HEK293 (cell line): ENCODE measurements at regions not wholly inside any gene's neighbourhood (a gene's known extent, or its start where the extent isn't known, plus 50 kb on each side); places are given as distances from the start of the nearest gene placed in this dataset.
A peak's percentile ranks its signal among the peaks of the same experiment; 100 is the strongest.

Source experiments
- CTCF ChIA-PET: fragments of 350-600 bp; formaldehyde crosslinking; extraction: SDS; loops from one replicate; lab custom pipeline; 2021; ENCODE audit warnings: antibody characterized with exemption; lab: Yijun Ruan, JAX
- POLR2A ChIA-PET: fragments of 300-600 bp; formaldehyde crosslinking; extraction: SDS; loops from one replicate; lab custom pipeline; 2020; ENCODE audit warnings: antibody characterized with exemption, inconsistent platforms; lab: Yijun Ruan, JAX
- H3K27ac ChIP-seq: fragments of 200-500 bp; sonication (Bioruptor generic); 2 replicates; pipeline ENCODE4 v1.5.1; 2014; ENCODE audit warnings: low read depth, low read length, control low read depth, inconsistent platforms; ENCODE audit errors: extremely low read depth
- H3K36me3 ChIP-seq, 2 experiments: fragments of 200-500 bp in 1 of 2; sonication (Bioruptor generic) in 1 of 2; 1 replicate in 1 of 2; 2 replicates in 1 of 2; pipeline ENCODE4 v1.5.1; 2014 to 2017; ENCODE audit warnings: inconsistent platforms in 2 of 2, low read length in 2 of 2; ENCODE audit not compliant: control insufficient read depth in 2 of 2, insufficient read depth in 1 of 2
- H3K4me1 ChIP-seq: fragments of 200-500 bp; sonication (Bioruptor generic); 2 replicates; pipeline ENCODE4 v1.5.1; 2014; ENCODE audit warnings: mild to moderate bottlenecking, low read length, inconsistent platforms; ENCODE audit not compliant: control insufficient read depth, insufficient read depth
- H3K4me3 ChIP-seq: 2 replicates; pipeline ENCODE4 v1.5.1; 2011; ENCODE audit warnings: low read depth, mild to moderate bottlenecking, control low read depth, low read length, moderate library complexity
- H3K9me3 ChIP-seq: fragments of 200-500 bp; sonication (Bioruptor generic); 2 replicates; pipeline ENCODE4 v1.5.1; 2014; ENCODE audit warnings: low read depth, low read length, inconsistent platforms; ENCODE audit not compliant: control insufficient read depth, insufficient read depth
- GLIS2 ChIP-seq: fragments of 450-650 bp; formaldehyde crosslinking; IDR thresholded peaks from 2 replicates; pipeline ENCODE4 v1.5.1; 2016; ENCODE audit warnings: missing biosample characterization, missing genetic modification characterization
- HOXC10 ChIP-seq: sonication (generic); formaldehyde crosslinking; IDR thresholded peaks from 2 replicates; pipeline ENCODE4 v1.8.1; 2023; ENCODE audit warnings: mild to moderate bottlenecking, missing genetic modification reagents
- KLF16 ChIP-seq: fragments of 450-650 bp; formaldehyde crosslinking; IDR thresholded peaks from 2 replicates; pipeline ENCODE4 v1.5.1; 2017; ENCODE audit warnings: missing biosample characterization, missing genetic modification characterization
- MYNN ChIP-seq: fragments of 450-650 bp; formaldehyde crosslinking; IDR thresholded peaks from 2 replicates; pipeline ENCODE4 v1.5.1; 2016; ENCODE audit warnings: missing biosample characterization, missing genetic modification characterization, borderline replicate concordance
- SP7 ChIP-seq: fragments of 450-650 bp; formaldehyde crosslinking; IDR thresholded peaks from 2 replicates; pipeline ENCODE4 v1.5.1; 2016; ENCODE audit warnings: missing biosample characterization, missing genetic modification characterization
- ZBTB26 ChIP-seq: fragments of 450-650 bp; formaldehyde crosslinking; optimal IDR thresholded peaks from 2 replicates; pipeline ENCODE3; 2016; ENCODE audit warnings: missing biosample characterization, mild to moderate bottlenecking, missing genetic modification characterization
- ZBTB49 ChIP-seq: fragments of 450-650 bp; formaldehyde crosslinking; IDR thresholded peaks from 2 replicates; pipeline ENCODE4 v1.5.1; 2016; ENCODE audit warnings: missing biosample characterization, missing genetic modification characterization, low read depth
- ZNF133 ChIP-seq: fragments of 450-650 bp; formaldehyde crosslinking; IDR thresholded peaks from 2 replicates; pipeline ENCODE4 v1.5.1; 2016; ENCODE audit warnings: missing biosample characterization, missing genetic modification characterization
- ZNF239 ChIP-seq: fragments of 450-650 bp; formaldehyde crosslinking; IDR thresholded peaks from 2 replicates; pipeline ENCODE4 v1.5.1; 2016; ENCODE audit warnings: missing biosample characterization, missing genetic modification characterization
- ZNF302 ChIP-seq: fragments of 450-650 bp; formaldehyde crosslinking; IDR thresholded peaks from 2 replicates; pipeline ENCODE4 v1.5.1; 2016; ENCODE audit warnings: missing biosample characterization, missing genetic modification characterization, low read depth
- ZNF350 ChIP-seq: fragments of 450-650 bp; formaldehyde crosslinking; IDR thresholded peaks from 2 replicates; pipeline ENCODE4 v1.5.0; 2017; ENCODE audit warnings: missing biosample characterization, mild to moderate bottlenecking, missing genetic modification characterization
- ZNF558 ChIP-seq: fragments of 450-650 bp; formaldehyde crosslinking; IDR thresholded peaks from 2 replicates; pipeline ENCODE4 v1.5.1; 2016; ENCODE audit warnings: missing biosample characterization, missing genetic modification characterization
- ZNF610 ChIP-seq: fragments of 450-650 bp; formaldehyde crosslinking; IDR thresholded peaks from 2 replicates; pipeline ENCODE4 v1.5.1; 2016; ENCODE audit warnings: missing biosample characterization, missing genetic modification characterization, borderline replicate concordance
- ZNF626 ChIP-seq: fragments of 450-650 bp; sonication (Bioruptor Pico); formaldehyde crosslinking; IDR thresholded peaks from 2 replicates; pipeline ENCODE4 v1.5.1; 2018; ENCODE audit warnings: missing biosample characterization, missing genetic modification characterization, inconsistent platforms
- ZNF645 ChIP-seq: fragments of 450-650 bp; formaldehyde crosslinking; IDR thresholded peaks from 2 replicates; pipeline ENCODE4; 2016; ENCODE audit warnings: missing biosample characterization, missing genetic modification characterization
- ZNF654 ChIP-seq: fragments of 450-650 bp; formaldehyde crosslinking; IDR thresholded peaks from 2 replicates; pipeline ENCODE4 v1.5.1; 2016; ENCODE audit warnings: low read depth, missing biosample characterization, missing genetic modification characterization
- ZNF660 ChIP-seq: fragments of 450-650 bp; IDR thresholded peaks from 2 replicates; pipeline ENCODE4 v1.5.1; 2018; ENCODE audit warnings: missing biosample characterization, mild to moderate bottlenecking, missing genetic modification characterization
- ZNF664 ChIP-seq: fragments of 450-650 bp; formaldehyde crosslinking; IDR thresholded peaks from 2 replicates; pipeline ENCODE4 v1.5.1; 2016; ENCODE audit warnings: missing biosample characterization, missing genetic modification characterization
- ZNF670 ChIP-seq: fragments of 450-650 bp; formaldehyde crosslinking; IDR thresholded peaks from 2 replicates; pipeline ENCODE4 v1.5.1; 2016; ENCODE audit warnings: missing biosample characterization, missing genetic modification characterization, low read depth
- ZNF704 ChIP-seq: fragments of 450-650 bp; formaldehyde crosslinking; IDR thresholded peaks from 2 replicates; pipeline ENCODE4 v1.5.1; 2016; ENCODE audit warnings: missing biosample characterization, missing genetic modification characterization
- ZNF777 ChIP-seq: fragments of 450-650 bp; formaldehyde crosslinking; IDR thresholded peaks from 2 replicates; pipeline ENCODE4 v1.5.1; 2017; ENCODE audit warnings: missing biosample characterization, missing genetic modification characterization, borderline replicate concordance
- ZNF785 ChIP-seq: fragments of 450-650 bp; formaldehyde crosslinking; IDR thresholded peaks from 2 replicates; pipeline ENCODE4 v1.5.1; 2016; ENCODE audit warnings: missing biosample characterization, missing genetic modification characterization

- CTCF ChIA-PET, result interaction anchor here (0.6 to 4.0 kb wide), 20 partner anchors 9 to 491 kb away, joined by 3 to 20 read pairs (median 4); no protein-coding TSS in a partner anchor
- H3K9me3 ChIP-seq, result no peaks in the 10 kb centered on the region
- POLR2A ChIA-PET, result no interaction called here
- no peak for TF ChIP-seq ZNF626 (tag by site-specific recombination)
- no peak for TF ChIP-seq ZNF777 (tag by site-specific recombination)
- peak; percentile 92 for TF ChIP-seq ZNF133 (tag by site-specific recombination)
- peak; percentile 43 for TF ChIP-seq ZNF654 (tag by site-specific recombination)
- TF ChIP-seq, all 188 proteins: peak for 2
- no peaks in the 10 kb centered on the region for H3K36me3 ChIP-seq
- H3K4me3 ChIP-seq, result no peak overlapping the region
- no peak overlapping the region for H3K27ac ChIP-seq
- no peaks in the 10 kb centered on the region; the same call in 1 of the 2 replicates for H3K4me1 ChIP-seq
Observed at GRCh38 chr13:23960566-23961156, 63.4 kb upstream of the C1QTNF9B start.

- no peaks in the 10 kb centered on the region for H3K9me3 ChIP-seq
- ChIA-PET CTCF (interaction anchor here (0.7 kb wide), 2 partner anchors 155 to 349 kb away, joined by 3 to 4 read pairs; no protein-coding TSS in a partner anchor), POLR2A (no interaction called here)
- H3K4me1 ChIP-seq, result peaks cover 7% of the 10 kb centered on the region; the same call in 1 of the 2 replicates
- H3K27ac ChIP-seq, result no peak overlapping the region
- no peaks in the 10 kb centered on the region for H3K36me3 ChIP-seq
- no peak overlapping the region for H3K4me3 ChIP-seq
- TF ChIP-seq ZNF664 (tag by site-specific recombination) (no peak), ZNF239 (tag by site-specific recombination) (no peak), HOXC10 (no peak), ZNF610 (tag by site-specific recombination) (no peak), ZNF670 (tag by site-specific recombination) (no peak), ZBTB26 (tag by site-specific recombination) (no peak), SP7 (tag by site-specific recombination) (no peak), ZNF302 (tag by site-specific recombination) (no peak), ZNF785 (tag by site-specific recombination) (no peak), MYNN (no peak), ZNF626 (tag by site-specific recombination) (no peak), ZNF350 (tag by site-specific recombination) (no peak), ZBTB49 (tag by site-specific recombination) (no peak), ZNF645 (tag by site-specific recombination) (no peak), ZNF704 (tag by site-specific recombination) (no peak), KLF16 (tag by site-specific recombination) (no peak), GLIS2 (no peak), ZNF660 (tag by site-specific recombination) (no peak), ZNF558 (tag by site-specific recombination) (no peak)
Observed at GRCh38 chr13:23963184-23963931, 66.1 kb upstream of the C1QTNF9B start.
